ENCODE measurements at regions not wholly inside any gene's neighbourhood (a gene's known extent, or its start where the extent isn't known, plus 50 kb on each side); places are given as distances from the start of the nearest gene placed in this dataset.

DNA sequence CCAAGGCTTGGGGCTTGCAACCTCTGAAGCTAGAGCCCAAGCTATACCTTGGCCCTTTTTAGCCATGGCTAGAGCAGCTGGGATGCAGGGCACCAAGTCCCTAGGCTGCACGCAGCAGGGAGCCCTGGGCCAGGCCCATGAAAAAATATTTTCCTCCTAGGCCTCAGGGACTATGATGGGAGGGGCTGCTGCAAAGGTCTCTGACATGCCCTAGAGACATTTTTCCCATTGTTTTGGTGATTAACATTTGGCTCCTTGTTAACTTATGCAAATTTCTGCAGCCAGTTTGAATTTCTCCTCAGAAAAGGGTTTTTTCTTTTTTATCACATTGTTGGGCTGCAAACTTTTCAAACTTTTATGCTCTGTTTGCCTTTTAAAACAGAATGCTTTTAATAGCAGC lies 56.9 kb upstream of the LHCGR start:
- no peaks in the 10 kb centered on the region for H3K36me3 ChIP-seq (ENCODE audit: insufficient read depth, insufficient read length, low read length)
- TF ChIP-seq ZNF274 (IDR thresholded peaks at IDR 0.05; ENCODE audit: low read depth, low read length) (no peak), SUZ12 (IDR thresholded peaks at IDR 0.05; ENCODE audit: extremely low read depth, insufficient read depth, insufficient read length) (no peak), YY1 (IDR thresholded peaks at IDR 0.05; ENCODE audit: insufficient read depth, insufficient read length) (no peak)
- peaks cover 2% of the 10 kb centered on the region for H3K4me1 ChIP-seq (ENCODE audit: insufficient read depth, insufficient read length)
- H3K9ac ChIP-seq (ENCODE audit: insufficient read length, low read depth), result no peak overlapping the region
- H3K9me3 ChIP-seq (ENCODE audit: insufficient read depth, low read length), result peaks cover 28% of the 10 kb centered on the region; the same call in 1 of the 2 replicates
- H3K27me3 ChIP-seq (ENCODE audit: insufficient read depth, insufficient read length), result no peaks in the 10 kb centered on the region
- DNase-seq (ENCODE audit: low read depth, low spot score), result peak; percentile 43
- no peak overlapping the region for H3K4me3 ChIP-seq (ENCODE audit: insufficient read length, low read depth)

DNA sequence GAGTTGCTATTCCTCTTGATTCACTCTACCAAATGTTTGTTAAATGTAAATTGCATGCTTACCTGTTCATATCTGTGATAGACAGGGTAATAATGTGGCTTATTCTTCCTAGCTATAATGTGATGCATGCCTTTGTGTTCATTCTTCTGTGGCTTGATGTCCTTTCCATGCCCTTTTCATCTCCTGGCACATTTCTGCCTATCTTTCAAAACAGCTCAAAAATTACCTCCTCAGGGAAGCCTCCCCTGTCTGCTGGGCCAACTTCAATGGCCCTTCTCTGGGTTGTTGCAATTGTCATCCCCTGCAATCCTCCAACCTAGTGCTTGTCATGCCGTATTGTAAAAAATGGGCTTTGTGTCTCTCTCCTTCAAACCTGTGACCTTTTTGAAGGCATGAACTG lies 52.8 kb upstream of the LHCGR start:
- no peak overlapping the region for H3K4me3 ChIP-seq (ENCODE audit: insufficient read length, low read depth)
- no peaks in the 10 kb centered on the region for H3K27me3 ChIP-seq (ENCODE audit: insufficient read depth, insufficient read length)

More for the DNA sequence above, 52.8 kb upstream of the LHCGR start:
- no peak for DNase-seq (ENCODE audit: low read depth, low spot score)
- TF ChIP-seq SUZ12 (IDR thresholded peaks at IDR 0.05; ENCODE audit: extremely low read depth, insufficient read depth, insufficient read length), result no peak
- no peak for TF ChIP-seq YY1 (IDR thresholded peaks at IDR 0.05; ENCODE audit: insufficient read depth, insufficient read length)
- TF ChIP-seq ZNF274 (IDR thresholded peaks at IDR 0.05; ENCODE audit: low read depth, low read length), result no peak
- Histone ChIP-seq H3K9ac (ENCODE audit: insufficient read length, low read depth) (no peak overlapping the region), H3K36me3 (ENCODE audit: insufficient read depth, insufficient read length, low read length) (no peaks in the 10 kb centered on the region), H3K9me3 (ENCODE audit: insufficient read depth, low read length) (peaks cover 16% of the 10 kb centered on the region; the same call in 1 of the 2 replicates), H3K4me1 (ENCODE audit: insufficient read depth, insufficient read length) (peaks cover 2% of the 10 kb centered on the region)

All from NT2/D1 (cell line).